ENCODE measurements at regions not wholly inside any gene's neighbourhood (a gene's known extent, or its start where the extent isn't known, plus 50 kb on each side); places are given as distances from the start of the nearest gene placed in this dataset.

DNA sequence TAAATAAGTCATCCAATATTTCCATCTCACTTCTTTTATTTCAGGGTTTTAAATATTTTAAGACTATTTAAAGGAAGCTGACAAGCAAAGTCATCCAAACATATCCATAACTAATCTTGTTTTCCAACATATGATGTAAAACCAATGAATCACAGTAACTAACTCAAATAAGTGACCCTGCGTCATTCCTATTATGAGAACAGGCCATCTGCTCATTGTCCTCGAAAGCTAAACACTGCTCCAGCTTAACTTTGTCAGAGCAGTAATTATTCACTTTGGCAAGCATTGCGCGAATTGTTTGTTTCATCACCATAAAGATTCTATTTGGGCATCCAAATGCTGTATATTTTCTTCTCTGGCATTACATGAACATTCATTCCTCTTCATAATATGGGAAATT, 99.1 kb downstream of the CAPZA3 start:
- TF ChIP-seq, protein P1, sequence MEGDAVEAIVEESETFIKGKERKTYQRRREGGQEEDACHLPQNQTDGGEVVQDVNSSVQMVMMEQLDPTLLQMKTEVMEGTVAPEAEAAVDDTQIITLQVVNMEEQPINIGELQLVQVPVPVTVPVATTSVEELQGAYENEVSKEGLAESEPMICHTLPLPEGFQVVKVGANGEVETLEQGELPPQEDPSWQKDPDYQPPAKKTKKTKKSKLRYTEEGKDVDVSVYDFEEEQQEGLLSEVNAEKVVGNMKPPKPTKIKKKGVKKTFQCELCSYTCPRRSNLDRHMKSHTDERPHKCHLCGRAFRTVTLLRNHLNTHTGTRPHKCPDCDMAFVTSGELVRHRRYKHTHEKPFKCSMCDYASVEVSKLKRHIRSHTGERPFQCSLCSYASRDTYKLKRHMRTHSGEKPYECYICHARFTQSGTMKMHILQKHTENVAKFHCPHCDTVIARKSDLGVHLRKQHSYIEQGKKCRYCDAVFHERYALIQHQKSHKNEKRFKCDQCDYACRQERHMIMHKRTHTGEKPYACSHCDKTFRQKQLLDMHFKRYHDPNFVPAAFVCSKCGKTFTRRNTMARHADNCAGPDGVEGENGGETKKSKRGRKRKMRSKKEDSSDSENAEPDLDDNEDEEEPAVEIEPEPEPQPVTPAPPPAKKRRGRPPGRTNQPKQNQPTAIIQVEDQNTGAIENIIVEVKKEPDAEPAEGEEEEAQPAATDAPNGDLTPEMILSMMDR (IDR thresholded peaks at IDR 0.05; ENCODE audit: insufficient read depth, low read length) = no peak
- TF ChIP-seq, protein P2, sequence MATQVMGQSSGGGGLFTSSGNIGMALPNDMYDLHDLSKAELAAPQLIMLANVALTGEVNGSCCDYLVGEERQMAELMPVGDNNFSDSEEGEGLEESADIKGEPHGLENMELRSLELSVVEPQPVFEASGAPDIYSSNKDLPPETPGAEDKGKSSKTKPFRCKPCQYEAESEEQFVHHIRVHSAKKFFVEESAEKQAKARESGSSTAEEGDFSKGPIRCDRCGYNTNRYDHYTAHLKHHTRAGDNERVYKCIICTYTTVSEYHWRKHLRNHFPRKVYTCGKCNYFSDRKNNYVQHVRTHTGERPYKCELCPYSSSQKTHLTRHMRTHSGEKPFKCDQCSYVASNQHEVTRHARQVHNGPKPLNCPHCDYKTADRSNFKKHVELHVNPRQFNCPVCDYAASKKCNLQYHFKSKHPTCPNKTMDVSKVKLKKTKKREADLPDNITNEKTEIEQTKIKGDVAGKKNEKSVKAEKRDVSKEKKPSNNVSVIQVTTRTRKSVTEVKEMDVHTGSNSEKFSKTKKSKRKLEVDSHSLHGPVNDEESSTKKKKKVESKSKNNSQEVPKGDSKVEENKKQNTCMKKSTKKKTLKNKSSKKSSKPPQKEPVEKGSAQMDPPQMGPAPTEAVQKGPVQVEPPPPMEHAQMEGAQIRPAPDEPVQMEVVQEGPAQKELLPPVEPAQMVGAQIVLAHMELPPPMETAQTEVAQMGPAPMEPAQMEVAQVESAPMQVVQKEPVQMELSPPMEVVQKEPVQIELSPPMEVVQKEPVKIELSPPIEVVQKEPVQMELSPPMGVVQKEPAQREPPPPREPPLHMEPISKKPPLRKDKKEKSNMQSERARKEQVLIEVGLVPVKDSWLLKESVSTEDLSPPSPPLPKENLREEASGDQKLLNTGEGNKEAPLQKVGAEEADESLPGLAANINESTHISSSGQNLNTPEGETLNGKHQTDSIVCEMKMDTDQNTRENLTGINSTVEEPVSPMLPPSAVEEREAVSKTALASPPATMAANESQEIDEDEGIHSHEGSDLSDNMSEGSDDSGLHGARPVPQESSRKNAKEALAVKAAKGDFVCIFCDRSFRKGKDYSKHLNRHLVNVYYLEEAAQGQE (IDR thresholded peaks at IDR 0.05; ENCODE audit: insufficient replicate concordance, low read depth) = no peak
- TF ChIP-seq POLR2AphosphoS5 (IDR thresholded peaks at IDR 0.05; ENCODE audit: low read depth) (no peak), GABPA (IDR thresholded peaks at IDR 0.05; ENCODE audit: low read depth) (no peak), SPI1 (IDR thresholded peaks at IDR 0.05; ENCODE audit: borderline replicate concordance, low read depth) (no peak)

Measured in HL-60 (cell line).